PC-9 (cell line): ENCODE measurements at regions not wholly inside any gene's neighbourhood (a gene's known extent, or its start where the extent isn't known, plus 50 kb on each side); places are given as distances from the start of the nearest gene placed in this dataset.

ENCODE experiments used
- BruUV-seq: library from RNA; stranded (reverse); fragments of 400-500 nt; replicated peaks from 2 replicates; lab custom pipeline; 2021; lab: Mats Ljungman, UMichigan
- CTCF ChIA-PET: fragments of 300-600 bp; sonication (Branson Sonifier 250); formaldehyde crosslinking; loops from one replicate; lab custom pipeline; 2022; ENCODE audit warnings: antibody characterized with exemption; lab: Charles Lee
- POLR2A ChIA-PET: fragments of 300-600 bp; sonication (Branson Sonifier 250); formaldehyde crosslinking; loops from one replicate; lab custom pipeline; 2022; ENCODE audit warnings: antibody characterized with exemption; ENCODE audit not compliant: unreplicated experiment; lab: Charles Lee
- DNase-seq, 2 experiments: peaks; one replicate each; pipeline versions ENCODE4 v3.0.0 to v3.0.0-alpha.2; 2015 to 2022; ENCODE audit warnings: mixed read lengths in 1 of 2
- H2AFZ ChIP-seq: fragments of 200-600 bp; sonication (generic); 2 replicates; pipeline ENCODE4 v1.8.1; 2017; ENCODE audit warnings: antibody characterized with exemption
- H3F3A ChIP-seq: fragments of 200-600 bp; sonication (generic); 2 replicates; pipeline ENCODE4 v1.8.1; 2017; ENCODE audit warnings: antibody characterized with exemption, mild to moderate bottlenecking, low read depth; ENCODE audit not compliant: insufficient read depth
- H3K27ac ChIP-seq: fragments of 200-600 bp; sonication (generic); 2 replicates; pipeline ENCODE4 v1.6.1; 2016; ENCODE audit warnings: mixed run types
- H3K27me3 ChIP-seq: fragments of 200-600 bp; sonication (generic); 2 replicates; pipeline ENCODE4 v1.6.1; 2016; ENCODE audit warnings: low read depth, mixed run types; ENCODE audit not compliant: insufficient read depth
- H3K36me3 ChIP-seq: fragments of 200-600 bp; sonication (generic); 2 replicates; pipeline ENCODE4 v1.6.1; 2016; ENCODE audit warnings: low read depth, mixed run types
- H3K4me1 ChIP-seq: fragments of 200-600 bp; sonication (generic); replicated peaks from 2 replicates; pipeline ENCODE4 v1.6.1; 2016; ENCODE audit warnings: mixed run types; ENCODE audit not compliant: insufficient read depth
- H3K4me2 ChIP-seq: fragments of 200-600 bp; sonication (generic); 2 replicates; pipeline ENCODE4 v1.6.1; 2017; ENCODE audit warnings: mixed run types
- H3K4me3 ChIP-seq: fragments of 200-600 bp; sonication (generic); 2 replicates; pipeline ENCODE4 v1.6.1; 2016; ENCODE audit warnings: mixed run types
- H3K79me2 ChIP-seq: fragments of 200-600 bp; sonication (generic); 2 replicates; pipeline ENCODE4 v1.6.1; 2017; ENCODE audit warnings: low read depth, mixed run types
- H3K9me2 ChIP-seq: fragments of 200-600 bp; sonication (generic); 2 replicates; pipeline ENCODE4 v1.8.1; 2017; ENCODE audit warnings: mild to moderate bottlenecking; ENCODE audit not compliant: insufficient read depth
- H3K9me3 ChIP-seq: fragments of 200-600 bp; sonication (generic); 2 replicates; pipeline ENCODE4 v1.8.1; 2016; ENCODE audit warnings: low read depth; ENCODE audit not compliant: insufficient read depth
- H4K20me1 ChIP-seq: fragments of 200-600 bp; sonication (generic); 2 replicates; pipeline ENCODE4 v1.8.1; 2017; ENCODE audit not compliant: insufficient read depth
- CTCF ChIP-seq: fragments of 200-600 bp; sonication (generic); conservative IDR thresholded peaks from 2 replicates; pipeline ENCODE4 v1.6.1; 2017; ENCODE audit warnings: mixed run types, antibody characterized with exemption, mild to moderate bottlenecking, moderate library complexity
- EZH2 ChIP-seq: fragments of 200-600 bp; sonication (generic); IDR thresholded peaks from 2 replicates; pipeline ENCODE4 v1.8.0; 2017; ENCODE audit warnings: antibody characterized with exemption, low read depth
- intact Hi-C: fragments of 100-400 bp; cut with micrococcal nuclease; formaldehyde crosslinking; loops from one replicate; pipeline ENCODE4 v1.10.0; 2022; ENCODE audit not compliant: unreplicated experiment

GRCh38 chr20:52082612-52083011 is 109.0 kb downstream of the ZFP64 start:
- intact Hi-C loops, result loop anchor here (1.0 to 2.0 kb wide), 5 partner anchors 282 to 1095 kb away; no protein-coding TSS in a partner anchor
- no peak overlapping the region for H3K4me3 ChIP-seq
- H3K36me3 ChIP-seq, result peaks cover 45% of the 10 kb centered on the region
- BruUV-seq, result no TSS peak
- H3K4me1 ChIP-seq, result peaks cover 13% of the 10 kb centered on the region
- ChIA-PET POLR2A (interaction anchor here (0.7 kb wide), 1 partner anchor 64 kb away, joined by 3 read pairs; no protein-coding TSS in a partner anchor), CTCF (interaction anchor here (1.1 kb wide), 1 partner anchor 437 kb away, joined by 3 read pairs; no protein-coding TSS in a partner anchor)
- TF ChIP-seq CTCF, result no peak
- TF ChIP-seq EZH2, result no peak
- no peaks in the 10 kb centered on the region for H3K79me2 ChIP-seq
- H3F3A ChIP-seq, result peaks cover 20% of the 10 kb centered on the region; the same call in 1 of the 2 replicates
- no peaks in the 10 kb centered on the region for H4K20me1 ChIP-seq
- peaks cover 12% of the 10 kb centered on the region for H3K9me3 ChIP-seq
- no peaks in the 10 kb centered on the region for H3K9me2 ChIP-seq
- H3K27ac ChIP-seq, result no peak overlapping the region
- H2AFZ ChIP-seq, result no peak overlapping the region
- H3K27me3 ChIP-seq, result no peaks in the 10 kb centered on the region
- peak overlapping the region; percentile 6; the same call in 1 of the 2 replicates for H3K4me2 ChIP-seq
- no peak for DNase-seq

GRCh38 chr20:52081791-52082190 is 109.8 kb downstream of the ZFP64 start:
- ChIA-PET POLR2A (interaction anchor here (0.6 kb wide), 1 partner anchor 47 kb away, joined by 4 read pairs; no protein-coding TSS in a partner anchor), CTCF (no interaction called here)
- Histone ChIP-seq H3K4me3 (no peak overlapping the region), H4K20me1 (no peaks in the 10 kb centered on the region), H3K27me3 (no peaks in the 10 kb centered on the region), H3K9me3 (peaks cover 4% of the 10 kb centered on the region), H3K36me3 (peaks cover 37% of the 10 kb centered on the region), H3K9me2 (no peaks in the 10 kb centered on the region), H3K27ac (no peak overlapping the region), H2AFZ (no peak overlapping the region), H3K4me2 (no peak overlapping the region), H3K4me1 (peaks cover 13% of the 10 kb centered on the region), H3K79me2 (no peaks in the 10 kb centered on the region), H3F3A (peaks cover 20% of the 10 kb centered on the region; the same call in 1 of the 2 replicates)
- TF ChIP-seq CTCF (no peak), EZH2 (no peak)
- no peak for DNase-seq
- intact Hi-C loops, result loop anchor here (2.0 kb wide), 1 partner anchor 281 kb away; no protein-coding TSS in a partner anchor
- BruUV-seq, result no TSS peak

GRCh38 chr20:52081066-52081465 is 110.5 kb downstream of the ZFP64 start:
- no peaks in the 10 kb centered on the region for H4K20me1 ChIP-seq
- CTCF ChIA-PET, result no interaction called here
- no peaks in the 10 kb centered on the region for H3K27me3 ChIP-seq
- no peak overlapping the region for H3K4me2 ChIP-seq
- no peaks in the 10 kb centered on the region for H3K9me3 ChIP-seq
- intact Hi-C loops, result no loop called here
- POLR2A ChIA-PET, result no interaction called here
- no peak overlapping the region for H2AFZ ChIP-seq
- H3K36me3 ChIP-seq, result peaks cover 32% of the 10 kb centered on the region
- BruUV-seq, result no TSS peak
- H3K27ac ChIP-seq, result no peak overlapping the region
- TF ChIP-seq EZH2, result no peak
- no peak for TF ChIP-seq CTCF
- DNase-seq, result no peak
- H3K79me2 ChIP-seq, result no peaks in the 10 kb centered on the region
- peaks cover 17% of the 10 kb centered on the region; the same call in 1 of the 2 replicates for H3F3A ChIP-seq
- H3K9me2 ChIP-seq, result no peaks in the 10 kb centered on the region
- H3K4me3 ChIP-seq, result no peak overlapping the region
- peaks cover 13% of the 10 kb centered on the region for H3K4me1 ChIP-seq
